ENCODE measurements at regions not wholly inside any gene's neighbourhood (a gene's known extent, or its start where the extent isn't known, plus 50 kb on each side); places are given as distances from the start of the nearest gene placed in this dataset.

DNA sequence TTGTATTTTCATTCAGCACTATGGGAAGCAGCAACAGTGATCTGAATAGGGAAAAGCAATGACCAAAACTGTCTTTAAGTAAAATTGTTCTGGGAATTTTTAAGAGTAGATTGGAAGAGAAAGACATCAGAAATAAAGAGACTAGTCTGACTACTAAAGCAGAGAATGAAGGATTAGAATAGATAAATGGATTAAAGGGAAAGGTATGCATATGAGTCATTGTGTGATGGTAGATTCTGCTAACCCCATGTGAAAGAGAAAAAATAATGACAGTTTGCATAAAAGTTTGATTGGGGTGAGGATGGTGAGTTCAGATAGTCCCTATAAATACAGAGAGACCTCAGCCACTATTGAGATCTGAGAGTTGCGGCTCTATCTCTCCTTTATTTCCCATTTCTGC, 139.6 kb upstream of the DCC start:
- no peak for DNase-seq (ENCODE audit: low read depth, low spot score)
- no peaks in the 10 kb centered on the region for H3K9me3 ChIP-seq (ENCODE audit: low read depth, low read length)
- H3K9ac ChIP-seq (ENCODE audit: insufficient read length) = no peak overlapping the region
- no peak overlapping the region for H3K27ac ChIP-seq
- no peaks in the 10 kb centered on the region for H3K36me3 ChIP-seq (ENCODE audit: insufficient read depth, low read length)
- H3K4me3 ChIP-seq = no peak overlapping the region
- TF ChIP-seq FOXP2 (optimal IDR thresholded peaks at IDR 0.05; ENCODE audit: control extremely low read depth, extremely low read length, insufficient read depth) = no peak
- TF ChIP-seq EZH2 (IDR thresholded peaks at IDR 0.05) = no peak
- no peak for TF ChIP-seq POLR2AphosphoS5 (IDR thresholded peaks at IDR 0.05; ENCODE audit: borderline replicate concordance, low read depth, low read length)

DNA sequence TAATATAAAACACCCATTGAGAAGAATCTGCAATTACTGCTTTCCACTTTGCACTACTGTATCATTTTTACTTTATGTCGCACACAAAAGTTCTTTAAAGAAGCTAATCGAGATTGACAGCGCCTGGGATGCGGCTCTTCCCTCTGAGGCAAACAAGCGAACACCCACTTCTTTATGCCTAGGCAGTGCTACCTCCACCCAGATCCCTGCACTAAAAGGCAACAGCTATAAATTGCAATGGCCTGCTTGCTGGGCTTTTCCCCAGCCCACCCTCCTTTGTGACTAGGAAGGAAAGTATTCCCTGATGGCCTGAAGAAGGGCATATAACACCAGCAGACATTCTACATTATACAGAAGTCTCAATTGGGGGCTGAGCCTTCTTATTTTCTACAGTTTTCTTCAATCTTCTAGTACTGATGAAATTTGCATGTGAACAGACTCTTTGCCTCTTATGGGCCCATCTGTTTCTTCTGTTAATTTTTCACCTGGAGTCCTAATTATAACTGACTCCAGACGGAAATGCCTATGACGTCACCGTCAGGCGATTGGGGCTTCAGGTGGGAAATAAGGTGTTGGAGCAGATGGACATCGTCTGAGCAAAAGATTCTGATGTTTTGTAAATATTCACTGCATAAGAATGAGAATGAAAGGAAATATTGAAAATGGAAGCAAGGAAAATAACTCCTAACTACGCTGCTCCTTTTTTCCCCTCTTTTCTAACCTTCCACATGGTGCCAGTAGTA, 138.9 kb upstream of the DCC start:
- DNase-seq (ENCODE audit: low read depth, low spot score) = no peak
- no peaks in the 10 kb centered on the region for H3K9me3 ChIP-seq (ENCODE audit: low read depth, low read length)
- H3K9ac ChIP-seq (ENCODE audit: insufficient read length) = no peak overlapping the region
- H3K27ac ChIP-seq = no peak overlapping the region
- H3K36me3 ChIP-seq (ENCODE audit: insufficient read depth, low read length) = no peaks in the 10 kb centered on the region
- no peak overlapping the region for H3K4me3 ChIP-seq
- TF ChIP-seq POLR2AphosphoS5 (IDR thresholded peaks at IDR 0.05; ENCODE audit: borderline replicate concordance, low read depth, low read length) (no peak), FOXP2 (optimal IDR thresholded peaks at IDR 0.05; ENCODE audit: control extremely low read depth, extremely low read length, insufficient read depth) (no peak), EZH2 (IDR thresholded peaks at IDR 0.05) (no peak)

DNA sequence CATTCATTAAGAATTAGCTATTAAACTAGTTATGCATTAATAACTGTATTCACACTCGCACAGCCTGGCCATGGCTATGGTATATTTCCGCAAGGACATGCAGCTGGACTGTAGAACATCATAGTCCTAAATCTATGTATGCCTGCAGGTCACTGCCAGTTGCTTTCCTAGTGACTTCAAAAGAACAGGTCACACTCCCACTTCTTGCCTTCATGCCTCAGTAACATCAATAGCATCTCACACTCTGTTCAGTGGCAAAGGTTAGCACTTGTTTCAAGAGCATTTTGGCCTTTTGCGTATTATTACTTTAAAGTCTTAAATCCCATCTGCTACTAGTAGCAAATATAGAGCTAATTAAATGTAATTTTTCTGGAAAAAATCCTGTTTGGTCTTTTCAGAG, 131.4 kb upstream of the DCC start:
- TF ChIP-seq EZH2 (IDR thresholded peaks at IDR 0.05) = no peak
- no peak for TF ChIP-seq POLR2AphosphoS5 (IDR thresholded peaks at IDR 0.05; ENCODE audit: borderline replicate concordance, low read depth, low read length)
- Histone ChIP-seq H3K4me3 (no peak overlapping the region), H3K9me3 (ENCODE audit: low read depth, low read length) (no peaks in the 10 kb centered on the region), H3K36me3 (ENCODE audit: insufficient read depth, low read length) (no peaks in the 10 kb centered on the region), H3K9ac (ENCODE audit: insufficient read length) (no peak overlapping the region), H3K27ac (no peak overlapping the region)
- no peak for DNase-seq (ENCODE audit: low read depth, low spot score)

DNA sequence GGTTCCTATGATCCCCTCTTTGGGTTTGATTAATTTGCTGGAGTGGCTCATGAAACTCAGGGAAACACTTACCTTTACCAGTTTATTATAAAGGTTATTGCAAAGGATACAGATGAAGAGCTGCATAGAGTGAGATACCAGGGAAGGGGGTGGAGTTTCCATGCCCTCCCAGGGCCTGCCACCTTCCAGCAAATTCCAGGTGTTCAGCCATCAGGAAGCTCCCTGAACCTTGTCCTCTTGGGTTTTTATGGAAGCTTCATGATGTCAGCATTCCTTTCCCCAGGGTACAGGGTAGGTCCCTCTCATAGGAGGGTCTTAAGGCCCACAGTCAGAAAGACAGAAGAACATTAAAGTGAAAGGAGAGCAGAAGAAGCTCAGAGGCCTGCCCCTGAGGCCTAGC, 123.9 kb upstream of the DCC start:
- no peak for DNase-seq (ENCODE audit: low read depth, low spot score)
- Histone ChIP-seq H3K9me3 (ENCODE audit: low read depth, low read length) (no peaks in the 10 kb centered on the region), H3K9ac (ENCODE audit: insufficient read length) (no peak overlapping the region), H3K4me3 (no peak overlapping the region), H3K36me3 (ENCODE audit: insufficient read depth, low read length) (no peaks in the 10 kb centered on the region), H3K27ac (no peak overlapping the region)
- no peak for TF ChIP-seq EZH2 (IDR thresholded peaks at IDR 0.05)
- no peak for TF ChIP-seq POLR2AphosphoS5 (IDR thresholded peaks at IDR 0.05; ENCODE audit: borderline replicate concordance, low read depth, low read length)

DNA sequence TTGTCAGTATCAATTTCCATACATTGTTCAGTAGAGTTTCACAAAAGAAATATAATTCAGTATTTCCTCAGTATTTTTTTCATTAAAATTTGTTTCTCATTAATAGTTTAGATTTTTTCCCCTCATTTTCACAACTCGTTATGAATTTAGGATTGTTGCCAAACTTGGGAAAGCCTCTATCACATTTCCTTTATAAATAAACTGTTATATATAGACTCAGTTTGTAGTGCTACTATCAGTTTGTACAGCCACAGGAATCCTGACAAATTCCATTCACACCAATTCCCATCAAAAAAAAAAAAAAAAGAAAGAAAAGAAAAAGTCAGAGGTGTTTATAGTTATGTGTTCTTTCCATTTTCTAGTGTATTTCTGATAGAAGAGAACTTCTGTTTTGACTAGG, 123.3 kb upstream of the DCC start:
- Histone ChIP-seq H3K36me3 (ENCODE audit: insufficient read depth, low read length) (no peaks in the 10 kb centered on the region), H3K9me3 (ENCODE audit: low read depth, low read length) (no peaks in the 10 kb centered on the region), H3K9ac (ENCODE audit: insufficient read length) (no peak overlapping the region), H3K4me3 (no peak overlapping the region), H3K27ac (no peak overlapping the region)
- TF ChIP-seq FOXP2 (optimal IDR thresholded peaks at IDR 0.05; ENCODE audit: control extremely low read depth, extremely low read length, insufficient read depth) = no peak
- TF ChIP-seq EZH2 (IDR thresholded peaks at IDR 0.05) = no peak
- TF ChIP-seq POLR2AphosphoS5 (IDR thresholded peaks at IDR 0.05; ENCODE audit: borderline replicate concordance, low read depth, low read length) = no peak
- DNase-seq (ENCODE audit: low read depth, low spot score) = no peak

DNA sequence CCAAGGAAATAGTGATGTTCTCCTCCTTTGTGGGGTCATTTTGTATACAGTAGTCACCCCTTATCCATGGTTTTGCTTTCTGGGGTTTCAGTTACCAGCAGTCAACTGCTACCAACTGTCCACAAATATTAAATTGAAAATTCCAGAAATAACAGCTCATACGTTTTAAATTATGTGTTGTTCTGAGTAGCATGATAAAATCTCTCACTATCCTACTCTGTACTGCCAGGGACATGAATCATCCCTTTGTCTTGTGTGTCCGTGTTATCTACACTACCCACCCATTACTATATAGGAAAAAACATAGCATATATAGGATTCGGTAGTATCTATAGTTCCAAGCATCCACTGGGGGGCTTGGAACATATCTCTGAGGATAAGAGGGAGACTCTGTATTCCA, 120.9 kb upstream of the DCC start:
- no peaks in the 10 kb centered on the region for H3K9me3 ChIP-seq (ENCODE audit: low read depth, low read length)
- no peak for DNase-seq (ENCODE audit: low read depth, low spot score)
- H3K36me3 ChIP-seq (ENCODE audit: insufficient read depth, low read length) = no peaks in the 10 kb centered on the region
- TF ChIP-seq EZH2 (IDR thresholded peaks at IDR 0.05) = no peak
- TF ChIP-seq FOXP2 (optimal IDR thresholded peaks at IDR 0.05; ENCODE audit: control extremely low read depth, extremely low read length, insufficient read depth) = no peak
- no peak for TF ChIP-seq POLR2AphosphoS5 (IDR thresholded peaks at IDR 0.05; ENCODE audit: borderline replicate concordance, low read depth, low read length)
- no peak overlapping the region for H3K4me3 ChIP-seq
- no peak overlapping the region for H3K9ac ChIP-seq (ENCODE audit: insufficient read length)
- no peak overlapping the region for H3K27ac ChIP-seq

DNA sequence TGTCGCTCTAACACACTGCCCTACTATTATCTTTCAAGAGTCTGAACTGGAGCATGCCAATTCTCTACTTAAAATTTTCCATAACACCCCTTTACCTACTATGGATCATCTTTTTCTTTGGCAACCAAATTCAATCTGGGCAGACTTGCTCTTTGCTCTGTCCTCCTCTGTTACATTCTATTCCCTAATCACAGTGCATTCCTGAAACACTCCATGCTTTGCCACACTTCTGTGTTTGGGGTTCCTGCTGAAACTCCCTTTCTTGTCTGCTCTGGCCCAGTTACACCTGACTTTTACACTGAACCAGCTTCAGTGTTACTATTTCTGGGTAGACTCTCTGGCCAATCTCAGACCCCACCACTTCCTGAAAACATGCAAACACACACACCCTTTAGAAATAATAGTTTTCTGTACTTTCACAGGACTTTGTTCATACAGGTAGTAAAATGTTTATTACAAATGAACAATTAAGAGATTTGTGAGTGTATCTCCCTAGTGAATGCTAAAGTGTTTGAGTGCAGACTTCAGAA, 119.9 kb upstream of the DCC start:
- Histone ChIP-seq H3K36me3 (ENCODE audit: insufficient read depth, low read length) (no peaks in the 10 kb centered on the region), H3K9ac (ENCODE audit: insufficient read length) (no peak overlapping the region), H3K4me3 (no peak overlapping the region), H3K9me3 (ENCODE audit: low read depth, low read length) (no peaks in the 10 kb centered on the region), H3K27ac (no peak overlapping the region)
- TF ChIP-seq POLR2AphosphoS5 (IDR thresholded peaks at IDR 0.05; ENCODE audit: borderline replicate concordance, low read depth, low read length) (no peak), FOXP2 (optimal IDR thresholded peaks at IDR 0.05; ENCODE audit: control extremely low read depth, extremely low read length, insufficient read depth) (no peak), EZH2 (IDR thresholded peaks at IDR 0.05) (no peak)
- no peak for DNase-seq (ENCODE audit: low read depth, low spot score)

DNA sequence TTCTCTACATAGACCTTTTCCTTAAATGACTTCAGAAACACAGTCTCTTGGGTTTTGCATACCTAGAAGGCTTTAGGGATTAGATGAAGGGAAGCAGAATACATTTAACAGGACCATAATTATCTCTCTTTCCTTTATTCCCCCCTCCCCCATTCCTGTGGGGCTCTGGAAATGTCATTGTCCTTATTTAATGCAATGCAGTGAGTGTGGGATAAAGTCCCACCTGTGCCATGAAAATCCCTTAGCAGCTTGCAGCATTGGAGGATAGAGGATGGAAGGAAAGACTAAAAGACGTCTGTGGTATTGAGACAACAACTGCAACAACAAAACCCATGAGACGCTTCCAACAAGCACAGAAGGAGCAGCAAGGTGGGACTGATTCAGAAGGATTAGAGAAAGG, 117.8 kb upstream of the DCC start:
- Histone ChIP-seq H3K9ac (ENCODE audit: insufficient read length) (no peak overlapping the region), H3K4me3 (no peak overlapping the region), H3K9me3 (ENCODE audit: low read depth, low read length) (no peaks in the 10 kb centered on the region), H3K36me3 (ENCODE audit: insufficient read depth, low read length) (no peaks in the 10 kb centered on the region), H3K27ac (no peak overlapping the region)
- DNase-seq (ENCODE audit: low read depth, low spot score) = no peak
- no peak for TF ChIP-seq EZH2 (IDR thresholded peaks at IDR 0.05)
- TF ChIP-seq FOXP2 (optimal IDR thresholded peaks at IDR 0.05; ENCODE audit: control extremely low read depth, extremely low read length, insufficient read depth) = no peak
- TF ChIP-seq POLR2AphosphoS5 (IDR thresholded peaks at IDR 0.05; ENCODE audit: borderline replicate concordance, low read depth, low read length) = no peak

DNA sequence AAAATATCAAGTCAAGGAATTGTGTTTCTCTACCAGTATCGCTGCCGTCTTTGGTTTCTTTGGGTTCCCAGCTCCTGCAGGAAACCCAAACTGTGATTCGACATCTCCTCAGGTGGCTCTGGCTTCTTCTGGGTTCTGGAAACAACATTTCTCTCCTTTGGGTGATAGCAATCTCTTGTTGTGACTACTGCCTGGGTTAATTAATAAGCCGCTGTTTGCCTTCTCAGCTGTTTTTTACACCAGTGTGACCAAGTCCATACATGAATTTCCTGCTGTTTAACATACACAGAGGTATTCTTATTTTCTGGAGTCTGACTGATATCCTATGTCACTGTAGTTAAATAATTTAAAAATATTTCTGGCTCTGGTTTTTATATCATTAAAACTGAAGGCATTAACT, 112.5 kb upstream of the DCC start:
- H3K9me3 ChIP-seq (ENCODE audit: low read depth, low read length) = no peaks in the 10 kb centered on the region
- no peak overlapping the region for H3K27ac ChIP-seq
- H3K36me3 ChIP-seq (ENCODE audit: insufficient read depth, low read length) = no peaks in the 10 kb centered on the region
- DNase-seq (ENCODE audit: low read depth, low spot score) = no peak
- no peak overlapping the region for H3K9ac ChIP-seq (ENCODE audit: insufficient read length)
- TF ChIP-seq EZH2 (IDR thresholded peaks at IDR 0.05) = no peak
- TF ChIP-seq FOXP2 (optimal IDR thresholded peaks at IDR 0.05; ENCODE audit: control extremely low read depth, extremely low read length, insufficient read depth) = no peak
- TF ChIP-seq POLR2AphosphoS5 (IDR thresholded peaks at IDR 0.05; ENCODE audit: borderline replicate concordance, low read depth, low read length) = no peak
- no peak overlapping the region for H3K4me3 ChIP-seq
